Panc1 (cell line): ENCODE measurements at regions not wholly inside any gene's neighbourhood (a gene's known extent, or its start where the extent isn't known, plus 50 kb on each side); places are given as distances from the start of the nearest gene placed in this dataset.

Experiments used
- ATAC-seq: fragments of 200-7000 bp; cut with Tn5 transposase; 2 replicates; pipeline ENCODE4 v1.9.1; 2020; ENCODE audit warnings: mild to moderate bottlenecking, moderate library complexity
- BruUV-seq: library from RNA; stranded (reverse); fragments of 400-500 nt; replicated peaks from 2 replicates; lab custom pipeline; 2021; lab: Mats Ljungman, UMichigan
- CTCF ChIA-PET: fragments of 300-600 bp; sonication (Branson Sonifier 250); formaldehyde crosslinking; loops from one replicate; lab custom pipeline; 2022; ENCODE audit warnings: antibody characterized with exemption; lab: Charles Lee
- POLR2A ChIA-PET: fragments of 300-600 bp; sonication (Branson Sonifier 250); formaldehyde crosslinking; loops from one replicate; lab custom pipeline; 2022; ENCODE audit warnings: antibody characterized with exemption; lab: Charles Lee
- DNase-seq: peaks from one replicate; pipeline ENCODE4 v3.0.0-alpha.2; 2010; ENCODE audit warnings: low read depth, low spot score
- H3K27ac ChIP-seq: 2 replicates; pipeline ENCODE4 v1.5.1; 2011; ENCODE audit warnings: mild to moderate bottlenecking, low read length, inconsistent platforms
- H3K27me3 ChIP-seq: fragments of 200-500 bp; sonication (Bioruptor generic); 2 replicates; pipeline ENCODE4 v1.6.0; 2014; ENCODE audit warnings: low read length, inconsistent platforms; ENCODE audit not compliant: control insufficient read depth, insufficient read depth
- H3K36me3 ChIP-seq: fragments of 200-500 bp; sonication (Bioruptor generic); 2 replicates; pipeline ENCODE4 v1.5.1; 2014; ENCODE audit warnings: inconsistent platforms, mild to moderate bottlenecking, low read length, moderate library complexity; ENCODE audit not compliant: control insufficient read depth, insufficient read depth
- H3K4me1 ChIP-seq: 2 replicates; pipeline ENCODE4 v1.5.1; 2011; ENCODE audit warnings: inconsistent platforms, mild to moderate bottlenecking, low read length, moderate library complexity; ENCODE audit not compliant: control insufficient read depth, insufficient read depth
- H3K4me3 ChIP-seq, 2 experiments: 2 replicates each; pipeline ENCODE4 v1.5.1; 2011 to 2012; ENCODE audit warnings: low read depth in 2 of 2, low read length in 2 of 2, mild to moderate bottlenecking in 2 of 2, inconsistent platforms in 1 of 2, moderate library complexity in 1 of 2
- H3K9me3 ChIP-seq: fragments of 200-500 bp; sonication (Bioruptor generic); 2 replicates; pipeline ENCODE4 v1.5.1; 2014; ENCODE audit warnings: low read depth, mild to moderate bottlenecking, inconsistent platforms, low read length, moderate library complexity; ENCODE audit not compliant: control insufficient read depth, insufficient read depth
- POLR2AphosphoS5 ChIP-seq: IDR thresholded peaks from 2 replicates; pipeline ENCODE4 v1.6.1; 2012; ENCODE audit warnings: mild to moderate bottlenecking, low read depth, low read length, moderate library complexity
- SIN3A ChIP-seq: IDR thresholded peaks from 2 replicates; pipeline ENCODE4 v1.6.1; 2012; ENCODE audit warnings: low read depth, mild to moderate bottlenecking, low read length, moderate library complexity, borderline replicate concordance; ENCODE audit not compliant: insufficient read depth
- TCF7L2 ChIP-seq: IDR thresholded peaks from 2 replicates; pipeline ENCODE4 v1.6.1; 2011; ENCODE audit warnings: mild to moderate bottlenecking, low read depth, low read length, inconsistent platforms
- in situ Hi-C: cut with HindIII; loops from 2 replicates; pipeline ENCODE4 v1.10.0; 2016; ENCODE audit warnings: low sequenced_read_pairs, low pct_unique_long_range_greater_than_20kb
- intact Hi-C: fragments of 100-400 bp; cut with micrococcal nuclease; formaldehyde crosslinking; loops from one replicate; pipeline ENCODE4 v1.10.0; 2022; ENCODE audit not compliant: unreplicated experiment
- TF ChIP-seq, protein P1 (sequence below): fragments of 450-650 bp; IDR thresholded peaks from 2 replicates; pipeline ENCODE4 v1.5.1; 2017; ENCODE audit warnings: mild to moderate bottlenecking
- TF ChIP-seq, protein P2 (sequence below), 2 experiments: IDR thresholded peaks; 2 replicates each; pipeline ENCODE4 v1.6.1; 2011 to 2012; ENCODE audit warnings: low read depth in 2 of 2, control low read depth in 1 of 2, low read length in 1 of 2, mild to moderate bottlenecking in 1 of 2, moderate library complexity in 1 of 2; ENCODE audit not compliant: insufficient read depth in 1 of 2

DNA sequence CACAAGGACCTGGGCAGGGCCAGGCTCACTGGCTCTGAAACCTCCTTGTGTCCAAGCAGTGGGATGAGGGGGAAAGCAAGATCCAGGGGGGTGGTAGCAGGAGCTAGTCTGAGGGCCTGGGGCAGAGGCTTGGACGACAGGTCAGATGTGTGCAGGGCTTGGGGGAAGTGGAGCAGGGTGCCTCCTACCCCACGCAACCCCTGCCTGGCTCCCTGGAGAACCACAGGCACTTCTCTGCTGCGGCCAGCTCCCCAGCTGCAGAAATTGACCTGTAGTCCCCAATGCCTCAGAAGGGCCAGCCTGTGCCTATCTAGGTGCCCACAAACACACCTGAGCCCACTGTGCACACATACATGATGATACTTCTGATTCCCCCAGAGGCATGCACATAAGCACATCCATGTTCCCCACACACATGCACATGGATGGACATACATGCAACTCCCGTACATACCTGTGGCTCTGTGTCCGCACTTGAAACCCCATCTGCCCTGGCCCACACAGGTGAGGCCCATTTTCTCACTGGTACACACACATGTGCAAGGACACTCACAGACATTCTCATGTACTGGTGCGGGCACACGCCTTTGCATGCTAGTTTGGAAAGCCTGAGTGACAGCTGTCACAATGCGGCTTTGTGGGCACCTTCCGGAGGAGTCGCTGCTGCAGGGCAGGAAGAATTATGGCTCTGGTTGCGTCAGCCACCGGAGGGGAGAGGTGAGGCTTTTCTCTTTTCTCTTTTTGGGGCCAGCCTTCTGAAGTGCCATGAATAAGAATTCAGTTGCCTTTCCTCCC is 247.2 kb upstream of the CSF3R start:
- Histone ChIP-seq H3K27me3 (peaks cover 5% of the 10 kb centered on the region; the same call in 1 of the 2 replicates), H3K36me3 (no peaks in the 10 kb centered on the region), H3K4me1 (no peaks in the 10 kb centered on the region), H3K9me3 (no peaks in the 10 kb centered on the region), H3K27ac (no peak overlapping the region), H3K4me3 (no peak overlapping the region)
- in situ Hi-C loops (no loop called here), intact Hi-C loops (no loop called here)
- ChIA-PET CTCF (no interaction called here), POLR2A (no interaction called here)
- TF ChIP-seq TCF7L2: no peak
- TF ChIP-seq POLR2AphosphoS5: no peak
- TF ChIP-seq, protein P1, sequence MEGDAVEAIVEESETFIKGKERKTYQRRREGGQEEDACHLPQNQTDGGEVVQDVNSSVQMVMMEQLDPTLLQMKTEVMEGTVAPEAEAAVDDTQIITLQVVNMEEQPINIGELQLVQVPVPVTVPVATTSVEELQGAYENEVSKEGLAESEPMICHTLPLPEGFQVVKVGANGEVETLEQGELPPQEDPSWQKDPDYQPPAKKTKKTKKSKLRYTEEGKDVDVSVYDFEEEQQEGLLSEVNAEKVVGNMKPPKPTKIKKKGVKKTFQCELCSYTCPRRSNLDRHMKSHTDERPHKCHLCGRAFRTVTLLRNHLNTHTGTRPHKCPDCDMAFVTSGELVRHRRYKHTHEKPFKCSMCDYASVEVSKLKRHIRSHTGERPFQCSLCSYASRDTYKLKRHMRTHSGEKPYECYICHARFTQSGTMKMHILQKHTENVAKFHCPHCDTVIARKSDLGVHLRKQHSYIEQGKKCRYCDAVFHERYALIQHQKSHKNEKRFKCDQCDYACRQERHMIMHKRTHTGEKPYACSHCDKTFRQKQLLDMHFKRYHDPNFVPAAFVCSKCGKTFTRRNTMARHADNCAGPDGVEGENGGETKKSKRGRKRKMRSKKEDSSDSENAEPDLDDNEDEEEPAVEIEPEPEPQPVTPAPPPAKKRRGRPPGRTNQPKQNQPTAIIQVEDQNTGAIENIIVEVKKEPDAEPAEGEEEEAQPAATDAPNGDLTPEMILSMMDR: no peak
- no peak for TF ChIP-seq SIN3A
- TF ChIP-seq, protein P2, sequence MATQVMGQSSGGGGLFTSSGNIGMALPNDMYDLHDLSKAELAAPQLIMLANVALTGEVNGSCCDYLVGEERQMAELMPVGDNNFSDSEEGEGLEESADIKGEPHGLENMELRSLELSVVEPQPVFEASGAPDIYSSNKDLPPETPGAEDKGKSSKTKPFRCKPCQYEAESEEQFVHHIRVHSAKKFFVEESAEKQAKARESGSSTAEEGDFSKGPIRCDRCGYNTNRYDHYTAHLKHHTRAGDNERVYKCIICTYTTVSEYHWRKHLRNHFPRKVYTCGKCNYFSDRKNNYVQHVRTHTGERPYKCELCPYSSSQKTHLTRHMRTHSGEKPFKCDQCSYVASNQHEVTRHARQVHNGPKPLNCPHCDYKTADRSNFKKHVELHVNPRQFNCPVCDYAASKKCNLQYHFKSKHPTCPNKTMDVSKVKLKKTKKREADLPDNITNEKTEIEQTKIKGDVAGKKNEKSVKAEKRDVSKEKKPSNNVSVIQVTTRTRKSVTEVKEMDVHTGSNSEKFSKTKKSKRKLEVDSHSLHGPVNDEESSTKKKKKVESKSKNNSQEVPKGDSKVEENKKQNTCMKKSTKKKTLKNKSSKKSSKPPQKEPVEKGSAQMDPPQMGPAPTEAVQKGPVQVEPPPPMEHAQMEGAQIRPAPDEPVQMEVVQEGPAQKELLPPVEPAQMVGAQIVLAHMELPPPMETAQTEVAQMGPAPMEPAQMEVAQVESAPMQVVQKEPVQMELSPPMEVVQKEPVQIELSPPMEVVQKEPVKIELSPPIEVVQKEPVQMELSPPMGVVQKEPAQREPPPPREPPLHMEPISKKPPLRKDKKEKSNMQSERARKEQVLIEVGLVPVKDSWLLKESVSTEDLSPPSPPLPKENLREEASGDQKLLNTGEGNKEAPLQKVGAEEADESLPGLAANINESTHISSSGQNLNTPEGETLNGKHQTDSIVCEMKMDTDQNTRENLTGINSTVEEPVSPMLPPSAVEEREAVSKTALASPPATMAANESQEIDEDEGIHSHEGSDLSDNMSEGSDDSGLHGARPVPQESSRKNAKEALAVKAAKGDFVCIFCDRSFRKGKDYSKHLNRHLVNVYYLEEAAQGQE (IDR thresholded peaks at IDR 0.05; ENCODE audit: insufficient read depth in 1 of 2, low read depth in 2 of 2, low read length in 1 of 2): no peak
- no TSS peak for BruUV-seq
- no peak for ATAC-seq
- no peak for DNase-seq

DNA sequence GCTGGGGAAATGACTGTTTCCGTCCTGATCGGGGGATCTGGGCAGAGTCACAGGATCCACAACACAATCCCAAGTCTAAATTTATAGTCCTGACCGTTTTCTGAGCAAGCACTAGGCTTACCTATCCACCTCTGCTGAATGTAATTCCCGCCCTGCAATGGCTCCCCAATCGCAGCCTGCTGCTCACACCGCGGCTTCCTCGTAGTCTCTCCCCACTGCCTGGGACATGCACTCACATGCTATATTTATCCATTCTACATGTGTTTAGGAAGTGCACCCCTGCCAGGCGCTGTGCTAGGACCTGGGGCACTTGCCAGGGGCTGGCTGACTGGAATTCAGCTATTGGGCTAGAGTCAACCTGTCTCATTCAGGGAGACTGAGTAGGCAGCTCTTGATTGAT is 246.6 kb upstream of the CSF3R start:
- H3K36me3 ChIP-seq: no peaks in the 10 kb centered on the region
- no TSS peak for BruUV-seq
- peaks cover 8% of the 10 kb centered on the region; the same call in 1 of the 2 replicates for H3K27me3 ChIP-seq
- H3K27ac ChIP-seq: no peak overlapping the region
- in situ Hi-C loops: no loop called here
- ChIA-PET POLR2A (interaction anchor here (0.6 kb wide), 1 partner anchor 67 kb away, joined by 3 read pairs; no protein-coding TSS in a partner anchor), CTCF (no interaction called here)
- H3K4me1 ChIP-seq: no peaks in the 10 kb centered on the region
- TF ChIP-seq, protein P1: no peak
- TF ChIP-seq SIN3A (no peak), TCF7L2 (no peak), POLR2AphosphoS5 (no peak)
- TF ChIP-seq, protein P2 (IDR thresholded peaks at IDR 0.05; ENCODE audit: insufficient read depth in 1 of 2, low read depth in 2 of 2, low read length in 1 of 2): no peak
- no peak for ATAC-seq
- no peak for DNase-seq
- no peaks in the 10 kb centered on the region for H3K9me3 ChIP-seq
- H3K4me3 ChIP-seq: no peak overlapping the region
- intact Hi-C loops: no loop called here
